Tibial nerve (tissue), 4 donors: ENCODE measurements at regions not wholly inside any gene's neighbourhood (a gene's known extent, or its start where the extent isn't known, plus 50 kb on each side); places are given as distances from the start of the nearest gene placed in this dataset.

Source experiments
- DNase-seq, 2 donors: peaks; one replicate each; pipeline ENCODE4 v3.0.0-alpha.2; 2019; ENCODE audit warnings: low spot score in 2 of 2
- H3K27ac ChIP-seq, 4 donors: fragments of 200-600 bp; sonication (generic) in 3 of 4; one replicate each; pipeline ENCODE4 v1.5.1; 2017 to 2019; ENCODE audit warnings: mild to moderate bottlenecking in 1 of 4
- H3K27me3 ChIP-seq, 2 donors: fragments of 200-600 bp; sonication (generic) in 1 of 2; one replicate each; pipeline versions ENCODE4 v1.5.1 to v1.6.0; 2017 to 2019
- H3K36me3 ChIP-seq, 3 donors: fragments of 200-600 bp; sonication (generic); one replicate each; pipeline ENCODE4 v1.5.1; 2018 to 2019
- H3K4me1 ChIP-seq, 4 donors: fragments of 200-600 bp; sonication (generic) in 3 of 4; one replicate each; pipeline ENCODE4 v1.5.1; 2017 to 2019
- H3K4me3 ChIP-seq, 4 donors: fragments of 200-600 bp; sonication (generic) in 3 of 4; one replicate each; pipeline ENCODE4 v1.5.1; 2017 to 2019; ENCODE audit warnings: mild to moderate bottlenecking in 1 of 4, moderate library complexity in 1 of 4
- H3K9me3 ChIP-seq, 4 donors: fragments of 200-600 bp; sonication (generic) in 3 of 4; one replicate each; pipeline ENCODE4 v1.5.1; 2017 to 2019
- CTCF ChIP-seq, 5 experiments: fragments of 200-600 bp in 3 of 5; fragments of 450-650 bp in 2 of 5; sonication (generic) in 3 of 5; IDR thresholded peaks; one replicate each; pipeline ENCODE4 v1.5.1; 2016 to 2019; ENCODE audit warnings: antibody characterized with exemption in 5 of 5, mild to moderate bottlenecking in 3 of 5, moderate library complexity in 2 of 5
- EP300 ChIP-seq, 2 donors: sonication (generic); formaldehyde crosslinking; IDR thresholded peaks; one replicate each; pipeline ENCODE4 v1.6.1; 2017; ENCODE audit warnings: antibody characterized with exemption in 2 of 2, mild to moderate bottlenecking in 1 of 2
- POLR2A ChIP-seq, 2 donors: fragments of 450-650 bp; IDR thresholded peaks; one replicate each; pipeline ENCODE4 v1.6.1; 2017; ENCODE audit warnings: antibody characterized with exemption in 2 of 2, mild to moderate bottlenecking in 2 of 2, moderate library complexity in 2 of 2
- WGBS, 2 donors: methylation state at CpG; one replicate each; pipeline ENCODE4 v1.1.5; 2018; 5-methylcytosine and 5-hydroxymethylcytosine counted together

GRCh38 chr2:185658750-185659149, 79.9 kb upstream of the FSIP2 start:
- no peaks in the 10 kb centered on the region for H3K4me1 ChIP-seq
- 92% methylated on average over 2 of the region's 2 CpGs for WGBS, 2 donors

GRCh38 chr2:185663811-185664210, 74.8 kb upstream of the FSIP2 start:
- TF ChIP-seq CTCF (IDR thresholded peaks at IDR 0.05) (no peak), EP300 (IDR thresholded peaks at IDR 0.05) (no peak), POLR2A (IDR thresholded peaks at IDR 0.05) (no peak)
- no peak overlapping the region for H3K27ac ChIP-seq
- 97 to 100% methylated on average over 1 of the region's 1 CpG for WGBS, 2 donors
- H3K27me3 ChIP-seq, result no peaks in the 10 kb centered on the region
- no peak for DNase-seq
- H3K36me3 ChIP-seq, result no peaks in the 10 kb centered on the region
- H3K4me3 ChIP-seq, result no peak overlapping the region
- no peaks in the 10 kb centered on the region for H3K4me1 ChIP-seq
- no peaks in the 10 kb centered on the region for H3K9me3 ChIP-seq

More at GRCh38 chr2:185658750-185659149, 79.9 kb upstream of the FSIP2 start:
- TF ChIP-seq POLR2A (IDR thresholded peaks at IDR 0.05) (no peak), CTCF (IDR thresholded peaks at IDR 0.05) (no peak), EP300 (IDR thresholded peaks at IDR 0.05) (no peak)
- Histone ChIP-seq H3K36me3 (no peaks in the 10 kb centered on the region), H3K9me3 (no peaks in the 10 kb centered on the region), H3K4me3 (no peak overlapping the region), H3K27ac (no peak overlapping the region), H3K27me3 (no peaks in the 10 kb centered on the region)
- no peak for DNase-seq

- TF ChIP-seq CTCF (IDR thresholded peaks at IDR 0.05) (no peak), POLR2A (IDR thresholded peaks at IDR 0.05) (no peak), EP300 (IDR thresholded peaks at IDR 0.05) (no peak)
- 81 to 85% methylated on average over 2 of the region's 2 CpGs for WGBS, 2 donors
- H3K4me3 ChIP-seq, result no peak overlapping the region
Measured at GRCh38 chr2:185664384-185664783, 74.2 kb upstream of the FSIP2 start.

GRCh38 chr2:185665251-185665814, 73.3 kb upstream of the FSIP2 start:
- H3K27ac ChIP-seq, result no peak overlapping the region
- H3K4me1 ChIP-seq, result no peaks in the 10 kb centered on the region
- no peaks in the 10 kb centered on the region for H3K9me3 ChIP-seq
- no peaks in the 10 kb centered on the region for H3K36me3 ChIP-seq
- 83% methylated on average over 2 of the region's 2 CpGs for WGBS, 2 donors
- no peaks in the 10 kb centered on the region for H3K27me3 ChIP-seq
- H3K4me3 ChIP-seq, result no peak overlapping the region
- TF ChIP-seq EP300 (IDR thresholded peaks at IDR 0.05), result no peak
- no peak for TF ChIP-seq POLR2A (IDR thresholded peaks at IDR 0.05)
- no peak for TF ChIP-seq CTCF (IDR thresholded peaks at IDR 0.05)
- no peak for DNase-seq

More at GRCh38 chr2:185664384-185664783, 74.2 kb upstream of the FSIP2 start:
- Histone ChIP-seq H3K27me3 (no peaks in the 10 kb centered on the region), H3K9me3 (no peaks in the 10 kb centered on the region), H3K4me1 (no peaks in the 10 kb centered on the region), H3K27ac (no peak overlapping the region), H3K36me3 (no peaks in the 10 kb centered on the region)
- no peak for DNase-seq

GRCh38 chr2:185667452-185667851, 71.2 kb upstream of the FSIP2 start:
- WGBS, 2 donors, result 91% methylated on average over 2 of the region's 2 CpGs
- no peak for DNase-seq
- H3K9me3 ChIP-seq, result no peaks in the 10 kb centered on the region
- no peaks in the 10 kb centered on the region for H3K27me3 ChIP-seq
- H3K4me1 ChIP-seq, result no peaks in the 10 kb centered on the region
- no peaks in the 10 kb centered on the region for H3K36me3 ChIP-seq
- TF ChIP-seq CTCF (IDR thresholded peaks at IDR 0.05) (no peak), POLR2A (IDR thresholded peaks at IDR 0.05) (no peak), EP300 (IDR thresholded peaks at IDR 0.05) (no peak)
- H3K27ac ChIP-seq, result no peak overlapping the region
- H3K4me3 ChIP-seq, result no peak overlapping the region
